Stimulated activated CD4-positive, alpha-beta T cell treated with anti-CD3 and anti-CD28 coated beads, Interleukin-2, amount 100 ng/mL, for 24 hours (primary cell): ENCODE measurements at regions not wholly inside any gene's neighbourhood (a gene's known extent, or its start where the extent isn't known, plus 50 kb on each side); places are given as distances from the start of the nearest gene placed in this dataset.
"Not testable (repeated sequence)": the region's sequence is repeated elsewhere in the genome, so short reads cannot be mapped to it uniquely, and the experiment has no call there.

ENCODE experiments used
- DNase-seq, 2 donors: peaks; one replicate each; pipeline ENCODE4 v3.0.0-alpha.2; 2020

GRCh38 chr7:79531905-79532664 is 78.6 kb upstream of the MAGI2 start:
- DNase-seq = no peak

GRCh38 chr7:79531116-79531515 is 77.6 kb upstream of the MAGI2 start:
- DNase-seq = no peak

- no peak for DNase-seq
These were observed 76.4 kb upstream of the MAGI2 start for GRCh38 chr7:79529881-79530235.

- no peak for DNase-seq
These were observed 75.9 kb upstream of the MAGI2 start for GRCh38 chr7:79529214-79529880.

- DNase-seq = no peak
These were observed 75.0 kb upstream of the MAGI2 start for GRCh38 chr7:79528421-79528820.

GRCh38 chr7:79524048-79524447 is 70.6 kb upstream of the MAGI2 start:
- DNase-seq = no peak

GRCh38 chr7:79523436-79523835 is 70.0 kb upstream of the MAGI2 start:
- no peak for DNase-seq

GRCh38 chr7:79520543-79520942 is 67.1 kb upstream of the MAGI2 start:
- no peak for DNase-seq

- DNase-seq = no peak
These were observed 61.9 kb upstream of the MAGI2 start for GRCh38 chr7:79515358-79515757.

GRCh38 chr7:79513261-79513660 is 59.8 kb upstream of the MAGI2 start:
- no peak for DNase-seq

- DNase-seq = no peak
These were observed 58.8 kb upstream of the MAGI2 start for GRCh38 chr7:79512261-79512660.

GRCh38 chr7:79511056-79511455 is 57.6 kb upstream of the MAGI2 start:
- DNase-seq = not testable (repeated sequence)

- DNase-seq = no peak
These were observed 53.7 kb upstream of the MAGI2 start for GRCh38 chr7:79507131-79507530.

- no peak for DNase-seq
These were observed 53.0 kb upstream of the MAGI2 start for GRCh38 chr7:79506481-79506880.

- DNase-seq = no peak
These were observed 51.3 kb upstream of the MAGI2 start for GRCh38 chr7:79504607-79505389.
